ENCODE measurements at regions not wholly inside any gene's neighbourhood (a gene's known extent, or its start where the extent isn't known, plus 50 kb on each side); places are given as distances from the start of the nearest gene placed in this dataset.

DNA sequence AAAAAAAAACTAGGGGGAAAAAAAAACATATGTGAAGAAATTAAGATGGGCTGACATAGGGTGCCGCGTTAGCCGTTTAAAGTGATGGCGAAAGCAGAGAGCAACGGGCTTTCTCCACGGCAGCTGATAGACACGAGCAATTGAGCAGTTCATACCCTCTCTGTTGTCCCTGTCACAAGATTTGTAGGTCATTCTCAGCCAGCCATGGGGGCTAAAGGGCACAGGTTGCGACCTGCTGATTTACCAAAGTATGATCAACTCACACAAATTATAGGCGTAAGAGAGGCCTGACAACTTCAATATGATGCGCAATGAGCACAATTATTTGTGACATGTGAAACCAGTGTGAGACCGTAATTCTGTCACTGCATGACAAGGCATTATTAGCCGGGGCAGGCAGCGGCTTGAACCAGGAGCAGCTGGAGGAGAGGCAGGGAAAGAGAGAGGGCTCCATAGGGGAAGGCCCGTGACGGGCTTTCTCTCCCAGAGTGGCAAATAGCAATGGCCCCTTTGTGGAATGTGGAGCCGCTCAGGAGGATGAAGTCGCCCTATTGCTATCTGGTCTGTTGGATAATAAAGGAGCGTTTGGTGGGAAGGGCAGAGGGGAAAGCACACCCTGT is 195.1 kb upstream of the HABP2 start:
- TF ChIP-seq, protein P1, sequence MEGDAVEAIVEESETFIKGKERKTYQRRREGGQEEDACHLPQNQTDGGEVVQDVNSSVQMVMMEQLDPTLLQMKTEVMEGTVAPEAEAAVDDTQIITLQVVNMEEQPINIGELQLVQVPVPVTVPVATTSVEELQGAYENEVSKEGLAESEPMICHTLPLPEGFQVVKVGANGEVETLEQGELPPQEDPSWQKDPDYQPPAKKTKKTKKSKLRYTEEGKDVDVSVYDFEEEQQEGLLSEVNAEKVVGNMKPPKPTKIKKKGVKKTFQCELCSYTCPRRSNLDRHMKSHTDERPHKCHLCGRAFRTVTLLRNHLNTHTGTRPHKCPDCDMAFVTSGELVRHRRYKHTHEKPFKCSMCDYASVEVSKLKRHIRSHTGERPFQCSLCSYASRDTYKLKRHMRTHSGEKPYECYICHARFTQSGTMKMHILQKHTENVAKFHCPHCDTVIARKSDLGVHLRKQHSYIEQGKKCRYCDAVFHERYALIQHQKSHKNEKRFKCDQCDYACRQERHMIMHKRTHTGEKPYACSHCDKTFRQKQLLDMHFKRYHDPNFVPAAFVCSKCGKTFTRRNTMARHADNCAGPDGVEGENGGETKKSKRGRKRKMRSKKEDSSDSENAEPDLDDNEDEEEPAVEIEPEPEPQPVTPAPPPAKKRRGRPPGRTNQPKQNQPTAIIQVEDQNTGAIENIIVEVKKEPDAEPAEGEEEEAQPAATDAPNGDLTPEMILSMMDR (IDR thresholded peaks at IDR 0.05; ENCODE audit: insufficient read depth, low read length), result no peak
- TF ChIP-seq POLR2AphosphoS5 (IDR thresholded peaks at IDR 0.05; ENCODE audit: low read depth) (no peak), GABPA (IDR thresholded peaks at IDR 0.05; ENCODE audit: low read depth) (no peak), SPI1 (IDR thresholded peaks at IDR 0.05; ENCODE audit: borderline replicate concordance, low read depth) (no peak)
- TF ChIP-seq, protein P2, sequence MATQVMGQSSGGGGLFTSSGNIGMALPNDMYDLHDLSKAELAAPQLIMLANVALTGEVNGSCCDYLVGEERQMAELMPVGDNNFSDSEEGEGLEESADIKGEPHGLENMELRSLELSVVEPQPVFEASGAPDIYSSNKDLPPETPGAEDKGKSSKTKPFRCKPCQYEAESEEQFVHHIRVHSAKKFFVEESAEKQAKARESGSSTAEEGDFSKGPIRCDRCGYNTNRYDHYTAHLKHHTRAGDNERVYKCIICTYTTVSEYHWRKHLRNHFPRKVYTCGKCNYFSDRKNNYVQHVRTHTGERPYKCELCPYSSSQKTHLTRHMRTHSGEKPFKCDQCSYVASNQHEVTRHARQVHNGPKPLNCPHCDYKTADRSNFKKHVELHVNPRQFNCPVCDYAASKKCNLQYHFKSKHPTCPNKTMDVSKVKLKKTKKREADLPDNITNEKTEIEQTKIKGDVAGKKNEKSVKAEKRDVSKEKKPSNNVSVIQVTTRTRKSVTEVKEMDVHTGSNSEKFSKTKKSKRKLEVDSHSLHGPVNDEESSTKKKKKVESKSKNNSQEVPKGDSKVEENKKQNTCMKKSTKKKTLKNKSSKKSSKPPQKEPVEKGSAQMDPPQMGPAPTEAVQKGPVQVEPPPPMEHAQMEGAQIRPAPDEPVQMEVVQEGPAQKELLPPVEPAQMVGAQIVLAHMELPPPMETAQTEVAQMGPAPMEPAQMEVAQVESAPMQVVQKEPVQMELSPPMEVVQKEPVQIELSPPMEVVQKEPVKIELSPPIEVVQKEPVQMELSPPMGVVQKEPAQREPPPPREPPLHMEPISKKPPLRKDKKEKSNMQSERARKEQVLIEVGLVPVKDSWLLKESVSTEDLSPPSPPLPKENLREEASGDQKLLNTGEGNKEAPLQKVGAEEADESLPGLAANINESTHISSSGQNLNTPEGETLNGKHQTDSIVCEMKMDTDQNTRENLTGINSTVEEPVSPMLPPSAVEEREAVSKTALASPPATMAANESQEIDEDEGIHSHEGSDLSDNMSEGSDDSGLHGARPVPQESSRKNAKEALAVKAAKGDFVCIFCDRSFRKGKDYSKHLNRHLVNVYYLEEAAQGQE (IDR thresholded peaks at IDR 0.05; ENCODE audit: insufficient replicate concordance, low read depth), result no peak

Measured in HL-60 (cell line).